RPMI7951 (cell line): ENCODE measurements at regions not wholly inside any gene's neighbourhood (a gene's known extent, or its start where the extent isn't known, plus 50 kb on each side); places are given as distances from the start of the nearest gene placed in this dataset.
"Not testable (repeated sequence)": the region's sequence is repeated elsewhere in the genome, so short reads cannot be mapped to it uniquely, and the experiment has no call there.

Source experiments
- DNase-seq: peaks from one replicate; pipeline ENCODE4 v3.0.0-alpha.2; 2012; ENCODE audit warnings: low read depth

GRCh38 chr6:14874975-14875480 is 370.8 kb upstream of the JARID2 start:
- DNase-seq: no peak

DNA sequence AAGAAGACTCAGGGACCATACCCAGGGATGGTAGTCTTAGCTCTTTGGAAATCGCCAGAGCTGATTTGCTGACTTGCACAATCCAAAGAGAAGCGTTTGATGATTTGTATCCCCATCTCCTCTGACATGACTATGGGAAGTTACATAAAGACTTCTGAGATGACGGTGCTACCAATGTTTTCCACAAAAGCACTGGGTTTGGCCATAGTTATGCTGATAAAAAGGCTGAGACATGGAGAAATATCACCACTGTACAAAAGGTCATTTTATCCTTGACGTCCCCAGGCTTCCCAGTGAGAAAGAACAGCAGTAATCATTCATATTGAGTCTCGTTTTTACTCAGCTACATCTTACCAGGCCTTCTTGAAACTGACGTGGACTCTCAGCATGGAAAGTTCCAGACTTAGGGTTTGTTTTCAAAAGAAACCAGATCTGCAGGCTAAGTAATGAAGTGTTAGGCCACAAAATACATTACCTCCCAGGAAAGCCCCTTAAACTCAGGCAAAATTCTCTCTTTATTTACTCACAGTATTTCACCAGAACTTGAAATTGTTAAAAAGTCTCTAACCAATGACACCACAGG is 370.3 kb upstream of the JARID2 start:
- no peak for DNase-seq

- peak; percentile 94 for DNase-seq
These were observed 368.9 kb upstream of the JARID2 start for GRCh38 chr6:14876778-14877613.

GRCh38 chr6:14877758-14878157 is 368.1 kb upstream of the JARID2 start:
- peak; percentile 31 for DNase-seq

- no peak for DNase-seq
These were observed 365.8 kb upstream of the JARID2 start for GRCh38 chr6:14880052-14880451.

- DNase-seq: peak; percentile 14
These were observed 365.2 kb upstream of the JARID2 start for GRCh38 chr6:14880677-14881076.

DNA sequence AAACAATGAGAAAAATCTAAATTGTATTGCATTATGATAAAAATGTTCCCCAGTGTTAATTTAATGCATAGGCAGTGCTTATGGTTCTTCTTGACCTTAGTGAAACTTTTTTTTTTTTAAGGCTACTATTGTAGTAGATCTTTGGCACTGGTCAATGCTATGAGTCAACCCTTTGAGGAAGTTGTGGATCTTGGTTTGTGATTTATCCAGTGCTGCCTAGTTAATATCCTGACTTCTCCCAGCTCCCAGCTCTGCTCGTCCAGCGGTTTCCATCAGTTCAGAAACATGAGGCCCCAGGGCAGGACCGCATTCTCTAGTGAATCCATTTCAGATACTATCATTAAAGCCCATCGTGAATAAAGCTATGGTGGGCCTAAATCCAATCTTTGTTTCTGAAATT is 364.5 kb upstream of the JARID2 start:
- peak; percentile 98 for DNase-seq

- DNase-seq: peak; percentile 80
These were observed 363.4 kb upstream of the JARID2 start for GRCh38 chr6:14882394-14883026.

DNA sequence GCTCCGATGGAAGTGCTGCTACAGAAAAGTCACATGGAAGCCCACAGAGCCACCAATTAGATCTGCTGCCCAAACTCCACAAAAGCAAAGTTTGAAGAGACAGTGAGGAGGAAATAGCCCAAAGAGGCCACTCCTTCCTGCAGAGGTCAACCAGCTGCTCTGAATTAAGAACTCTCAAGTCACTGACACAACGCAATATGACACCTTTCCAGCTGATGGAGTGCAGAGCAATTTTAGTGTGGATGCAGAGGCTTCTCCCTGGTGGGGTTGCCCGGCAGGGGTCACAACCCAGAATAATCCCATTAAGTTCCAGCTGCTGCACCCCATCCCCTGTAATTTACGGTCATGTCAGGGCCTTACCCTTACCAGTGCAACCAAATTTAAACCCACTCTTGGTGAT is 361.9 kb upstream of the JARID2 start:
- peak; percentile 84 for DNase-seq

DNA sequence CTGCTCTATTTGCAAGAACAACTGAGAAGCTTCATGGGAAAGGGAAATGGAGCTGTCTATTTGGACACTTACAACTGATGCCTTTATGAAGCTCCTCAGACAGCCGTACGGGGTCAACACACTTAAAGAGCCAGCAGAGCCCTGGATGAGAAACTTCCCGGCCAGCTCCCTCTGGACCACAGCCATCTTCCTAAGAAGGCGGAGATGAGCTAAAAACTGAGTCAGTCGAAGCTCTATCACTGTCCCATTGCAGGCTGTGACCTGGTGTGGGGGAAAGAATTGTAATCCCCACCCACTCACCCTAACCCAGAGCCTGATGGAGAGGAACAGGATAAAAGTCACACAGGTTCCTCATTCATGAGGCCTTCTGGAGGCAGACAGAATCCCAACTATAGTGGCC is 360.4 kb upstream of the JARID2 start:
- peak; percentile 34 for DNase-seq

- no peak for DNase-seq
These were observed 358.7 kb upstream of the JARID2 start for GRCh38 chr6:14887181-14887580.

GRCh38 chr6:14887986-14888574 is 357.8 kb upstream of the JARID2 start:
- no peak for DNase-seq

DNA sequence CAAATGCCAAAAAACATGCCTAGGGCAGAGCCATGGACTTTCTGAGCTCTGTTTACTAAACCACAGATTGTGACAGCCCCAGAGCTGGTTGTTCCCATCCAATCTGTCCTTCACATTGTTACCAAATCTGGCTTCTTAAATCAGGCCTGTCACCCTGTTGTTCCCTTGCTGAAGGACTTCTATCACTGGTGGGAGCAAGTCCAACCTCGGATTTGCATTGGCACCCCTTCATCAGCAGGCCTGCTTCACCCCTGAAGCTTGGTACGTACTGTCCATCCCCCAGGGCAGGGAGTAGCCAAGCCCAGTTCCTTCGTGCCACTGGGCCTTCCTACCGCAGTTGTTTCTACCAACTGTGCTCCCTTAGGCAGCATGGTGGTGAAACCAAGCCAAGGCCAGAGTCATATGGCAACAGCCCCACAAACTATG is 357.3 kb upstream of the JARID2 start:
- peak; percentile 71 for DNase-seq

DNA sequence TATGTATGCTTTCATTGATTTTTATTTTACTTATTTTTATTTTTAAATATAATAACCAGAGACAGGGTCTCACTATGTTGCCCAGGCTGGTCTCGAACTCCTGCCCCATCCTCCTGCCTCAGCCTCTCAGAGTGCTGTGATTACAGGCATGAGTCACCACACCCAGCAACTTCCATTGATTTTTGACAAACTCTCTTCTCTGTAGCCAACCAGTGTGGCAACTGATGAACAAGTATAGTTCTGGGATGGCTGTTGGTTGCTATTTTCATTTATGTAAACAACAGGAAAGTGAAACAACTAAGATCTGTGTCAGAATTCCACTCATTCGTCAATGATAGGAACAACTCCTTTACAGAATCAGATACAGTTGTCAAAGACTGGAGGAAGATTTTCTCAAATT is 356.7 kb upstream of the JARID2 start:
- peak; percentile 68 for DNase-seq

- DNase-seq: no peak
These were observed 356.0 kb upstream of the JARID2 start for GRCh38 chr6:14889611-14890593.

- not testable (repeated sequence) for DNase-seq
These were observed 354.0 kb upstream of the JARID2 start for GRCh38 chr6:14891820-14892375.

DNA sequence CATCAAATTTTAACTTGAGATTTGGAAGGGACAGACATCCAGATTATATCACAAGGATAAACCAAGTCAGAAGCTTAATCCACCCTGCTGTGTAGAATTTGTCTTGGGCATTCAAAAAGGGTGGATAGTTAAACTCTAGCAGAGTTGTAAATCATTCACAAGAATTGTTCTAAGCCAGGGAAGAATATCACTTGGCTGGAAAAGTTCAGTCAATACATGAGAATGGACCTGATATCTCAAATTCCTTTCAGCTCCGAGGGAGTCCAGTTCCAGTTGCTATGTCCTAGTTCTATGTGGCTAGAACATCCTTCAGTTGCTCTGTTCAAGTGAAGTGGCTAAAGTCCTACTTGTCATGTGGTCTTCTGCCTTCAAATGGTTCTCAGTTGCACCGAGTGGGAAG is 351.8 kb upstream of the JARID2 start:
- no peak for DNase-seq

- DNase-seq: no peak
These were observed 349.4 kb upstream of the JARID2 start for GRCh38 chr6:14896475-14896874.

GRCh38 chr6:14897831-14898230 is 348.0 kb upstream of the JARID2 start:
- no peak for DNase-seq

GRCh38 chr6:14899441-14899840 is 346.4 kb upstream of the JARID2 start:
- DNase-seq: not testable (repeated sequence)

- DNase-seq: no peak
These were observed 344.9 kb upstream of the JARID2 start for GRCh38 chr6:14900919-14901318.
